Sigmoid colon (tissue), 4 donors: ENCODE measurements at regions not wholly inside any gene's neighbourhood (a gene's known extent, or its start where the extent isn't known, plus 50 kb on each side); places are given as distances from the start of the nearest gene placed in this dataset.

Source experiments
- CTCF ChIP-seq, 4 experiments: fragments of 450-650 bp in 3 of 4; fragments of 200-600 bp in 1 of 4; IDR thresholded peaks; one replicate each; pipeline ENCODE4 v1.5.1; 2016 to 2019; ENCODE audit warnings: antibody characterized with exemption in 4 of 4, mild to moderate bottlenecking in 3 of 4, moderate library complexity in 2 of 4
- POLR2AphosphoS5 ChIP-seq, 4 donors: sonication (generic); formaldehyde crosslinking; IDR thresholded peaks; one replicate each; pipeline ENCODE4 v1.6.1; 2017; ENCODE audit warnings: antibody characterized with exemption in 4 of 4

- TF ChIP-seq POLR2AphosphoS5 (IDR thresholded peaks at IDR 0.05) (no peak), CTCF (IDR thresholded peaks at IDR 0.05) (no peak)
Observed at GRCh38 chr15:93459396-93459795, 370.4 kb upstream of the RGMA start.
